ENCODE measurements at regions not wholly inside any gene's neighbourhood (a gene's known extent, or its start where the extent isn't known, plus 50 kb on each side); places are given as distances from the start of the nearest gene placed in this dataset.

DNA sequence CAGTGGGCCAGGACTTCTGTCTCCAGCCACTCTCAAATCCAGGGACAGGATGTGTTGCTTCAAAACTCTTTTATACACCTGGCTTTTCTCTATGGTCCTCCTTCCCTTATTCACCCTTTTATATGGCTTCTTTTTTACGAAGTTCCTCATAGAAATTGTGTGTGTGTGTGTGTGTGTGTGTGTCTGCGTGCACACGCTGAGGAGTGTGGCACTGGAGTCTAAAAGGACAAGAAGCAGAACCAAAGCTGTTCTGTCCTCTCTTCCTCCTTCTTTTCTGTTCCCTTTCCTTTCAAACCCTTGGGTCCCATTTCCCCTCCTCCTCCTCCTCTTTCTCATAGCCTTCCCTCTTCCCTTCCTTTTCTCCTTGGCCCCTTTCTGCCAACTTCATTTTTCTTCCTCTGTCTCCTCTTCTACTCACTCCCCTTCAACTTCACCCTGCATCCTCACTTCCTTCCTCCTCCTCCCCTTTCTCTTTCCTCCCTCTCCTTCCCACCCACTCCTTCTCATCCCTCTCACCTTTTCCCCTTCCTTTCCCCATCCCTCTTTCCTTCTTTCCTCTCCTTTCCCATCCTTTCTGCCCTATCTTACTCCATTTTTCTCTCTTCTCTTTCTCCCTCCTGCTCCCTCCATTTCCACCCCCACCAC is 360.5 kb downstream of the MID1IP1 start:
- Histone ChIP-seq H3F3A (ENCODE audit: control insufficient read depth, insufficient read depth) (no peaks in the 10 kb centered on the region), H4K20me1 (ENCODE audit: control insufficient read depth, insufficient read depth, low read depth, low read length) (no peaks in the 10 kb centered on the region), H3K9me3 (ENCODE audit: control insufficient read depth, insufficient read depth, low read length) (no peaks in the 10 kb centered on the region), H3K79me2 (ENCODE audit: control insufficient read depth, low read length) (no peaks in the 10 kb centered on the region), H3K9me2 (replicated peaks; ENCODE audit: control insufficient read depth, low read length) (no peaks in the 10 kb centered on the region), H3K27me3 (ENCODE audit: control insufficient read depth, low read length) (no peaks in the 10 kb centered on the region), H3K27ac (ENCODE audit: low read depth, low read length) (no peak overlapping the region), H3K4me3 (ENCODE audit: low read length) (no peak overlapping the region), H3K36me3 (ENCODE audit: control insufficient read depth, low read length) (no peaks in the 10 kb centered on the region), H3K4me2 (ENCODE audit: low read length) (no peak overlapping the region), H3K4me1 (ENCODE audit: control insufficient read depth, low read length) (no peaks in the 10 kb centered on the region)
- TF ChIP-seq, protein P1, sequence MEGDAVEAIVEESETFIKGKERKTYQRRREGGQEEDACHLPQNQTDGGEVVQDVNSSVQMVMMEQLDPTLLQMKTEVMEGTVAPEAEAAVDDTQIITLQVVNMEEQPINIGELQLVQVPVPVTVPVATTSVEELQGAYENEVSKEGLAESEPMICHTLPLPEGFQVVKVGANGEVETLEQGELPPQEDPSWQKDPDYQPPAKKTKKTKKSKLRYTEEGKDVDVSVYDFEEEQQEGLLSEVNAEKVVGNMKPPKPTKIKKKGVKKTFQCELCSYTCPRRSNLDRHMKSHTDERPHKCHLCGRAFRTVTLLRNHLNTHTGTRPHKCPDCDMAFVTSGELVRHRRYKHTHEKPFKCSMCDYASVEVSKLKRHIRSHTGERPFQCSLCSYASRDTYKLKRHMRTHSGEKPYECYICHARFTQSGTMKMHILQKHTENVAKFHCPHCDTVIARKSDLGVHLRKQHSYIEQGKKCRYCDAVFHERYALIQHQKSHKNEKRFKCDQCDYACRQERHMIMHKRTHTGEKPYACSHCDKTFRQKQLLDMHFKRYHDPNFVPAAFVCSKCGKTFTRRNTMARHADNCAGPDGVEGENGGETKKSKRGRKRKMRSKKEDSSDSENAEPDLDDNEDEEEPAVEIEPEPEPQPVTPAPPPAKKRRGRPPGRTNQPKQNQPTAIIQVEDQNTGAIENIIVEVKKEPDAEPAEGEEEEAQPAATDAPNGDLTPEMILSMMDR (IDR thresholded peaks at IDR 0.05; ENCODE audit: low read depth, low read length, poor library complexity, severe bottlenecking), result no peak
- TF ChIP-seq EZH2phosphoT487 (IDR thresholded peaks at IDR 0.05; ENCODE audit: borderline replicate concordance, low read length), result no peak

DNA sequence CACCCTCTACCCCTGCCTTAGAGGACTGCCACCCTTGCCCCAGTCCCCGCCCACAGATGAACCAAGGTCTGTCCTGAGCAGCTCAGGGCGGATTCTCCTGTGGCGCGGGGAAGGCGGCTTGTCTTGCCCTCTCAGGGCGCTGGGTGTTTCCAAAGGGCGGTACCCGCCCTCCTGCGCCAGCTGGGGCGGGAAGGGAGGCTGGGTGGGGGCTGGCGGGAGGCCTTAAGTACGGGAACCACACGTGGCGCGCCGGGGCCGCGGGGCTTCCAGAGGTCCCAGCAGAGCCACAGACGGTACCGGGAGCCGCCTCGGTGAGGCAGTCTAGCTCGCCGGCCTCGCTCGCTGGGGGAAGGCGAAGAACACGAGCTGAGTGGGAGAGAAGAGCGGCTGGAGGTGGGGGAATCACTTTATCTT is 361.1 kb downstream of the MID1IP1 start:
- Histone ChIP-seq H3F3A (ENCODE audit: control insufficient read depth, insufficient read depth) (no peaks in the 10 kb centered on the region), H3K4me1 (ENCODE audit: control insufficient read depth, low read length) (no peaks in the 10 kb centered on the region), H3K9me3 (ENCODE audit: control insufficient read depth, insufficient read depth, low read length) (no peaks in the 10 kb centered on the region), H3K27ac (ENCODE audit: low read depth, low read length) (no peak overlapping the region), H3K9me2 (replicated peaks; ENCODE audit: control insufficient read depth, low read length) (no peaks in the 10 kb centered on the region), H3K79me2 (ENCODE audit: control insufficient read depth, low read length) (no peaks in the 10 kb centered on the region), H4K20me1 (ENCODE audit: control insufficient read depth, insufficient read depth, low read depth, low read length) (no peaks in the 10 kb centered on the region), H3K27me3 (ENCODE audit: control insufficient read depth, low read length) (no peaks in the 10 kb centered on the region), H3K4me3 (ENCODE audit: low read length) (no peak overlapping the region), H3K4me2 (ENCODE audit: low read length) (no peak overlapping the region), H3K36me3 (ENCODE audit: control insufficient read depth, low read length) (no peaks in the 10 kb centered on the region)
- no peak for TF ChIP-seq EZH2phosphoT487 (IDR thresholded peaks at IDR 0.05; ENCODE audit: borderline replicate concordance, low read length)
- TF ChIP-seq, protein P1 (IDR thresholded peaks at IDR 0.05; ENCODE audit: low read depth, low read length, poor library complexity, severe bottlenecking), result no peak

DNA sequence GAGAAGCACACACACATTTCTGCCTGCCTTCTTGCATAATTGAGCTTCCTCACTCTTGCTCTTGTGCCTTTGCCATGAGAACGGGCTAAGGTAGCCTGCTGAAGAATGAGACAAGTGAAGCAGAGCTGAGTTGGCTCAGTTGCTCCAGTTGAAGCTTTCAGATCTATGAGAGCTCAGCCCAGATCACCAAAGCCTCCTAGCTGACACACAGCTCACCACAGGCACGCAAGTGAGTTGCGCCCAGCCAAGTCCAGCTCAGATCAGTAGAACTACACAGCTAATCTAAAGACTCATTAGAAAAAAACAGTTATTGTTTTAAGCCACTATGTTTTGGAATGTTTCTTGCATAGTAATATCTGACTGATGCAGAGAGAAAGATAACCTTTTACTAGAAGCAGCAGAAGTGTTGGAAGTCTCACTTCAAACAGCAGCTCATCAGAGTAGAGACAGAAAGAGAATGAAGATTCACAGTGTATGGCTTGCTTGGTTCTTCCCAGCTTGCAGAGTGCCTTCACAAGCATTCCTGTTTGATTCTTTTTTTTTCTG is 362.4 kb downstream of the MID1IP1 start:
- Histone ChIP-seq H3K27me3 (ENCODE audit: control insufficient read depth, low read length) (no peaks in the 10 kb centered on the region), H3K4me1 (ENCODE audit: control insufficient read depth, low read length) (no peaks in the 10 kb centered on the region), H3K4me2 (ENCODE audit: low read length) (no peak overlapping the region), H3K27ac (ENCODE audit: low read depth, low read length) (no peak overlapping the region), H3K9me3 (ENCODE audit: control insufficient read depth, insufficient read depth, low read length) (no peaks in the 10 kb centered on the region), H3K9me2 (replicated peaks; ENCODE audit: control insufficient read depth, low read length) (no peaks in the 10 kb centered on the region), H3K4me3 (ENCODE audit: low read length) (no peak overlapping the region), H3K36me3 (ENCODE audit: control insufficient read depth, low read length) (no peaks in the 10 kb centered on the region), H3F3A (ENCODE audit: control insufficient read depth, insufficient read depth) (no peaks in the 10 kb centered on the region), H4K20me1 (ENCODE audit: control insufficient read depth, insufficient read depth, low read depth, low read length) (no peaks in the 10 kb centered on the region), H3K79me2 (ENCODE audit: control insufficient read depth, low read length) (no peaks in the 10 kb centered on the region)
- TF ChIP-seq, protein P1 (IDR thresholded peaks at IDR 0.05; ENCODE audit: low read depth, low read length, poor library complexity, severe bottlenecking), result no peak
- no peak for TF ChIP-seq EZH2phosphoT487 (IDR thresholded peaks at IDR 0.05; ENCODE audit: borderline replicate concordance, low read length)

All from DOHH2 (cell line).